ENCODE measurements at regions not wholly inside any gene's neighbourhood (a gene's known extent, or its start where the extent isn't known, plus 50 kb on each side); places are given as distances from the start of the nearest gene placed in this dataset.

DNA sequence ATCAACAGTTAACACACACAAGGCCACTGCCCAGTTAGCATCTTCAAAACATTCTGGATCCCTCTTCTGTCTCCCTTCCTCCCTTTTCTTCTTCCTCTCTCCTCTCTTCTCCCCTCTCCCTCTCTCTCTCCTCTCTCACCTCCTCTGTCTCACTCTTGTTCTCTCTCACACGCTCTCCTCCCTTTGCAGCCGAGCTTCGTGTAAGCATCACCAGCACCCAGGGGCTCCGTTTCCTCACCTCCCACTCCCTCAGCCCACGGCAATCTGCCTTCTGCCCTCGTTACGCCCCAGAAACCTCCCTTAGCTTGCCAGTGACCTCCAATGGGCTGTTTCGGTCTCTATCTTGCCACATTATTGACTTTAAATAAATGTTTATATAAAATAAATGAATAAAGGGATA lies 147.4 kb downstream of the TEX36 start:
- TF ChIP-seq, protein P1, sequence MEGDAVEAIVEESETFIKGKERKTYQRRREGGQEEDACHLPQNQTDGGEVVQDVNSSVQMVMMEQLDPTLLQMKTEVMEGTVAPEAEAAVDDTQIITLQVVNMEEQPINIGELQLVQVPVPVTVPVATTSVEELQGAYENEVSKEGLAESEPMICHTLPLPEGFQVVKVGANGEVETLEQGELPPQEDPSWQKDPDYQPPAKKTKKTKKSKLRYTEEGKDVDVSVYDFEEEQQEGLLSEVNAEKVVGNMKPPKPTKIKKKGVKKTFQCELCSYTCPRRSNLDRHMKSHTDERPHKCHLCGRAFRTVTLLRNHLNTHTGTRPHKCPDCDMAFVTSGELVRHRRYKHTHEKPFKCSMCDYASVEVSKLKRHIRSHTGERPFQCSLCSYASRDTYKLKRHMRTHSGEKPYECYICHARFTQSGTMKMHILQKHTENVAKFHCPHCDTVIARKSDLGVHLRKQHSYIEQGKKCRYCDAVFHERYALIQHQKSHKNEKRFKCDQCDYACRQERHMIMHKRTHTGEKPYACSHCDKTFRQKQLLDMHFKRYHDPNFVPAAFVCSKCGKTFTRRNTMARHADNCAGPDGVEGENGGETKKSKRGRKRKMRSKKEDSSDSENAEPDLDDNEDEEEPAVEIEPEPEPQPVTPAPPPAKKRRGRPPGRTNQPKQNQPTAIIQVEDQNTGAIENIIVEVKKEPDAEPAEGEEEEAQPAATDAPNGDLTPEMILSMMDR (IDR thresholded peaks at IDR 0.05 in 8 of 11, conservative IDR thresholded peaks at IDR 0.05 in 3 of 11): no peak
- TF ChIP-seq POLR2A (IDR thresholded peaks at IDR 0.05) (no peak), POLR2AphosphoS5 (IDR thresholded peaks at IDR 0.05) (no peak)
